ENCODE measurements at regions not wholly inside any gene's neighbourhood (a gene's known extent, or its start where the extent isn't known, plus 50 kb on each side); places are given as distances from the start of the nearest gene placed in this dataset.

DNA sequence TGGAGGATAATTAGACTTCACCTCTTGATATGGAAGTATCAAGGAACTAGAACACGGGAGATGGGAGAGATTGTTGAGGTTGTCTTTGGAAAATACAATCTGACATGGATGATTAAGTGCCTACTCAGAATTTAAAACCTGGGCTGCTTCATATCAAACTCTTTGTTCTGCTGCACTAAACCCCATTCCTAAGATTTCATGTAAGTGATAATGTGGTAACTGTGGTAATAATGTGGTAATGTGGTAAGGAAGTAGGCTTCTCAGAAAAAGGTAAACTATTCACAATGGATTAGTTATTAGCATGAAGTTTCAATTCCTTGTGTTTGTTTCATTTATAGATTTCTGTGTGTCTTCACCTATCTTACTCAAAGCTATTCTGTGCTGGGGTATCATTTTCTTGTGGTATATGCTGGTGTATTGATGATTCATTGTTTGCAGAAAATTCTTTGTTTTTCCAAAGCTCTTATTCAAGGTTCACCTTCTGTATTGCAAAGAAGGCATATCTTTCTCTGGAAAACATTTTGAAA lies 129.9 kb upstream of the TAC1 start (continued):
- TF ChIP-seq, protein P1, sequence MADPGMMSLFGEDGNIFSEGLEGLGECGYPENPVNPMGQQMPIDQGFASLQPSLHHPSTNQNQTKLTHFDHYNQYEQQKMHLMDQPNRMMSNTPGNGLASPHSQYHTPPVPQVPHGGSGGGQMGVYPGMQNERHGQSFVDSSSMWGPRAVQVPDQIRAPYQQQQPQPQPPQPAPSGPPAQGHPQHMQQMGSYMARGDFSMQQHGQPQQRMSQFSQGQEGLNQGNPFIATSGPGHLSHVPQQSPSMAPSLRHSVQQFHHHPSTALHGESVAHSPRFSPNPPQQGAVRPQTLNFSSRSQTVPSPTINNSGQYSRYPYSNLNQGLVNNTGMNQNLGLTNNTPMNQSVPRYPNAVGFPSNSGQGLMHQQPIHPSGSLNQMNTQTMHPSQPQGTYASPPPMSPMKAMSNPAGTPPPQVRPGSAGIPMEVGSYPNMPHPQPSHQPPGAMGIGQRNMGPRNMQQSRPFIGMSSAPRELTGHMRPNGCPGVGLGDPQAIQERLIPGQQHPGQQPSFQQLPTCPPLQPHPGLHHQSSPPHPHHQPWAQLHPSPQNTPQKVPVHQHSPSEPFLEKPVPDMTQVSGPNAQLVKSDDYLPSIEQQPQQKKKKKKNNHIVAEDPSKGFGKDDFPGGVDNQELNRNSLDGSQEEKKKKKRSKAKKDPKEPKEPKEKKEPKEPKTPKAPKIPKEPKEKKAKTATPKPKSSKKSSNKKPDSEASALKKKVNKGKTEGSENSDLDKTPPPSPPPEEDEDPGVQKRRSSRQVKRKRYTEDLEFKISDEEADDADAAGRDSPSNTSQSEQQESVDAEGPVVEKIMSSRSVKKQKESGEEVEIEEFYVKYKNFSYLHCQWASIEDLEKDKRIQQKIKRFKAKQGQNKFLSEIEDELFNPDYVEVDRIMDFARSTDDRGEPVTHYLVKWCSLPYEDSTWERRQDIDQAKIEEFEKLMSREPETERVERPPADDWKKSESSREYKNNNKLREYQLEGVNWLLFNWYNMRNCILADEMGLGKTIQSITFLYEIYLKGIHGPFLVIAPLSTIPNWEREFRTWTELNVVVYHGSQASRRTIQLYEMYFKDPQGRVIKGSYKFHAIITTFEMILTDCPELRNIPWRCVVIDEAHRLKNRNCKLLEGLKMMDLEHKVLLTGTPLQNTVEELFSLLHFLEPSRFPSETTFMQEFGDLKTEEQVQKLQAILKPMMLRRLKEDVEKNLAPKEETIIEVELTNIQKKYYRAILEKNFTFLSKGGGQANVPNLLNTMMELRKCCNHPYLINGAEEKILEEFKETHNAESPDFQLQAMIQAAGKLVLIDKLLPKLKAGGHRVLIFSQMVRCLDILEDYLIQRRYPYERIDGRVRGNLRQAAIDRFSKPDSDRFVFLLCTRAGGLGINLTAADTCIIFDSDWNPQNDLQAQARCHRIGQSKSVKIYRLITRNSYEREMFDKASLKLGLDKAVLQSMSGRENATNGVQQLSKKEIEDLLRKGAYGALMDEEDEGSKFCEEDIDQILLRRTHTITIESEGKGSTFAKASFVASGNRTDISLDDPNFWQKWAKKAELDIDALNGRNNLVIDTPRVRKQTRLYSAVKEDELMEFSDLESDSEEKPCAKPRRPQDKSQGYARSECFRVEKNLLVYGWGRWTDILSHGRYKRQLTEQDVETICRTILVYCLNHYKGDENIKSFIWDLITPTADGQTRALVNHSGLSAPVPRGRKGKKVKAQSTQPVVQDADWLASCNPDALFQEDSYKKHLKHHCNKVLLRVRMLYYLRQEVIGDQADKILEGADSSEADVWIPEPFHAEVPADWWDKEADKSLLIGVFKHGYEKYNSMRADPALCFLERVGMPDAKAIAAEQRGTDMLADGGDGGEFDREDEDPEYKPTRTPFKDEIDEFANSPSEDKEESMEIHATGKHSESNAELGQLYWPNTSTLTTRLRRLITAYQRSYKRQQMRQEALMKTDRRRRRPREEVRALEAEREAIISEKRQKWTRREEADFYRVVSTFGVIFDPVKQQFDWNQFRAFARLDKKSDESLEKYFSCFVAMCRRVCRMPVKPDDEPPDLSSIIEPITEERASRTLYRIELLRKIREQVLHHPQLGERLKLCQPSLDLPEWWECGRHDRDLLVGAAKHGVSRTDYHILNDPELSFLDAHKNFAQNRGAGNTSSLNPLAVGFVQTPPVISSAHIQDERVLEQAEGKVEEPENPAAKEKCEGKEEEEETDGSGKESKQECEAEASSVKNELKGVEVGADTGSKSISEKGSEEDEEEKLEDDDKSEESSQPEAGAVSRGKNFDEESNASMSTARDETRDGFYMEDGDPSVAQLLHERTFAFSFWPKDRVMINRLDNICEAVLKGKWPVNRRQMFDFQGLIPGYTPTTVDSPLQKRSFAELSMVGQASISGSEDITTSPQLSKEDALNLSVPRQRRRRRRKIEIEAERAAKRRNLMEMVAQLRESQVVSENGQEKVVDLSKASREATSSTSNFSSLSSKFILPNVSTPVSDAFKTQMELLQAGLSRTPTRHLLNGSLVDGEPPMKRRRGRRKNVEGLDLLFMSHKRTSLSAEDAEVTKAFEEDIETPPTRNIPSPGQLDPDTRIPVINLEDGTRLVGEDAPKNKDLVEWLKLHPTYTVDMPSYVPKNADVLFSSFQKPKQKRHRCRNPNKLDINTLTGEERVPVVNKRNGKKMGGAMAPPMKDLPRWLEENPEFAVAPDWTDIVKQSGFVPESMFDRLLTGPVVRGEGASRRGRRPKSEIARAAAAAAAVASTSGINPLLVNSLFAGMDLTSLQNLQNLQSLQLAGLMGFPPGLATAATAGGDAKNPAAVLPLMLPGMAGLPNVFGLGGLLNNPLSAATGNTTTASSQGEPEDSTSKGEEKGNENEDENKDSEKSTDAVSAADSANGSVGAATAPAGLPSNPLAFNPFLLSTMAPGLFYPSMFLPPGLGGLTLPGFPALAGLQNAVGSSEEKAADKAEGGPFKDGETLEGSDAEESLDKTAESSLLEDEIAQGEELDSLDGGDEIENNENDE (IDR thresholded peaks at IDR 0.05; ENCODE audit: insufficient replicate concordance, low read length) = no peak
- TF ChIP-seq, protein P2, sequence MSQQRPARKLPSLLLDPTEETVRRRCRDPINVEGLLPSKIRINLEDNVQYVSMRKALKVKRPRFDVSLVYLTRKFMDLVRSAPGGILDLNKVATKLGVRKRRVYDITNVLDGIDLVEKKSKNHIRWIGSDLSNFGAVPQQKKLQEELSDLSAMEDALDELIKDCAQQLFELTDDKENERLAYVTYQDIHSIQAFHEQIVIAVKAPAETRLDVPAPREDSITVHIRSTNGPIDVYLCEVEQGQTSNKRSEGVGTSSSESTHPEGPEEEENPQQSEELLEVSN (IDR thresholded peaks at IDR 0.05) = no peak
- TF ChIP-seq CTCF (IDR thresholded peaks at IDR 0.05; ENCODE audit: control extremely low read depth in 1 of 3, insufficient read depth in 1 of 3, low read depth in 1 of 3, low read length in 3 of 3) (no peak), SP1 (IDR thresholded peaks at IDR 0.05; ENCODE audit: low read depth, low read length) (no peak), SAP30 (IDR thresholded peaks at IDR 0.05; ENCODE audit: insufficient read depth, insufficient replicate concordance, low read length) (no peak), JUND (IDR thresholded peaks at IDR 0.05; ENCODE audit: low read length) (no peak)
